H1 (cell line): ENCODE measurements at regions not wholly inside any gene's neighbourhood (a gene's known extent, or its start where the extent isn't known, plus 50 kb on each side); places are given as distances from the start of the nearest gene placed in this dataset.

Source experiments
- CTCF ChIA-PET: fragments of 300-600 bp; sonication (Branson Sonifier 250); formaldehyde crosslinking; loops from one replicate; lab custom pipeline; 2021; ENCODE audit not compliant: partially characterized antibody; lab: Charles Lee
- POLR2A ChIA-PET: fragments of 300-600 bp; sonication (Branson Sonifier 250); formaldehyde crosslinking; loops from one replicate; lab custom pipeline; 2021; ENCODE audit warnings: inconsistent platforms; ENCODE audit not compliant: partially characterized antibody; lab: Charles Lee
- DNase-seq, 2 experiments: peaks; one replicate each; pipeline versions ENCODE4 v3.0.0 to v3.0.0-alpha.2; 2010 to 2022; ENCODE audit warnings: low spot score in 2 of 2, low read depth in 1 of 2, mixed read lengths in 1 of 2
- FAIRE-seq: peaks from 2 replicates; lab custom pipeline; 2011; peaks lifted over from hg19 to GRCh38; lab: Jason Lieb, UNC
- H2AFZ ChIP-seq: 2 replicates; pipeline ENCODE4 v1.8.1; 2012; ENCODE audit warnings: low read length, inconsistent platforms
- H2AK5ac ChIP-seq: 2 replicates; pipeline ENCODE4 v1.6.1; 2013; ENCODE audit warnings: low read depth, low read length
- H2BK120ac ChIP-seq: replicated peaks from 2 replicates; pipeline ENCODE3; 2013; ENCODE audit warnings: low read depth, low read length, inconsistent platforms
- H2BK12ac ChIP-seq: 2 replicates; pipeline ENCODE4 v1.6.1; 2013; ENCODE audit warnings: low read depth, low read length
- H2BK15ac ChIP-seq: 2 replicates; pipeline ENCODE4 v1.6.1; 2013; ENCODE audit warnings: low read length
- H2BK20ac ChIP-seq: 2 replicates; pipeline ENCODE4 v1.6.1; 2013; ENCODE audit warnings: low read length
- H2BK5ac ChIP-seq: 2 replicates; pipeline ENCODE4 v1.6.1; 2013; ENCODE audit warnings: low read depth, low read length
- H3K14ac ChIP-seq: 2 replicates; pipeline ENCODE4 v1.6.1; 2013; ENCODE audit warnings: inconsistent platforms; ENCODE audit not compliant: insufficient read length
- H3K18ac ChIP-seq: 2 replicates; pipeline ENCODE4 v1.6.1; 2013; ENCODE audit warnings: low read length; ENCODE audit errors: extremely low read depth
- H3K23ac ChIP-seq: 2 replicates; pipeline ENCODE4 v1.6.1; 2013; ENCODE audit warnings: inconsistent platforms; ENCODE audit not compliant: insufficient read length
- H3K23me2 ChIP-seq: 2 replicates; pipeline ENCODE4 v1.6.1; 2013; ENCODE audit warnings: low read depth, low read length
- H3K27ac ChIP-seq: 2 replicates; pipeline ENCODE4 v1.6.1; 2011; ENCODE audit warnings: low read depth, low read length, inconsistent platforms
- H3K27me3 ChIP-seq, 4 experiments: replicated peaks in 1 of 4; 1 replicate in 1 of 4; 2 replicates in 3 of 4; pipeline versions ENCODE4 v1.6.1 to v1.8.1; 2011 to 2013; ENCODE audit warnings: low read length in 3 of 4, mild to moderate bottlenecking in 3 of 4, inconsistent platforms in 2 of 4, mixed read lengths in 2 of 4, moderate library complexity in 1 of 4; ENCODE audit not compliant: control insufficient read depth in 3 of 4, insufficient read depth in 3 of 4; ENCODE audit errors: extremely low read depth in 1 of 4
- H3K36me3 ChIP-seq, 4 experiments: 2 replicates each; pipeline versions ENCODE4 v1.6.1 to v1.8.1; 2011 to 2013; ENCODE audit warnings: mild to moderate bottlenecking in 4 of 4, low read length in 3 of 4, moderate library complexity in 2 of 4, control low read depth in 1 of 4, inconsistent platforms in 1 of 4; ENCODE audit not compliant: insufficient read depth in 4 of 4, control insufficient read depth in 2 of 4
- H3K4ac ChIP-seq: replicated peaks from 2 replicates; pipeline ENCODE3; 2013; ENCODE audit warnings: low read length, low read depth, mixed read lengths, inconsistent platforms; ENCODE audit not compliant: insufficient read length
- H3K4me1 ChIP-seq, 4 experiments: replicated peaks in 1 of 4; 1 replicate in 1 of 4; 2 replicates in 3 of 4; pipeline versions ENCODE4 v1.6.1 to v1.8.1; 2011 to 2013; ENCODE audit warnings: low read length in 3 of 4, inconsistent platforms in 2 of 4, mixed read lengths in 1 of 4; ENCODE audit not compliant: insufficient read depth in 4 of 4, control insufficient read depth in 3 of 4
- H3K4me2 ChIP-seq, 2 experiments: 2 replicates each; pipeline versions ENCODE4 v1.6.1 to v1.8.1; 2011 to 2013; ENCODE audit warnings: low read depth in 2 of 2, low read length in 2 of 2, control low read depth in 1 of 2, inconsistent platforms in 1 of 2, mild to moderate bottlenecking in 1 of 2; ENCODE audit not compliant: insufficient read depth in 1 of 2
- H3K4me3 ChIP-seq, 4 experiments: fragments of 200-600, 300-600 bp in 1 of 4; sonication (generic), shearing (Covaris generic), sonication (Bioruptor Twin) in 1 of 4; 2 replicates each; pipeline versions ENCODE4 v1.5.1 to v1.8.1; 2011 to 2016; ENCODE audit warnings: low read length in 4 of 4, low read depth in 3 of 4, control low read depth in 2 of 4, inconsistent platforms in 2 of 4, mild to moderate bottlenecking in 2 of 4, mixed read lengths in 1 of 4, moderate library complexity in 1 of 4; ENCODE audit not compliant: insufficient read depth in 2 of 4; ENCODE audit errors: extremely low read depth in 1 of 4
- H3K56ac ChIP-seq: replicated peaks from 2 replicates; pipeline ENCODE3; 2013; ENCODE audit warnings: low read depth, mild to moderate bottlenecking, mixed read lengths, low read length, inconsistent platforms; ENCODE audit not compliant: insufficient read length
- H3K79me1 ChIP-seq: 2 replicates; pipeline ENCODE4 v1.6.1; 2013; ENCODE audit warnings: low read depth, low read length, control low read depth
- H3K79me2 ChIP-seq, 2 experiments: 2 replicates each; pipeline versions ENCODE4 v1.6.1 to v1.8.1; 2012 to 2013; ENCODE audit warnings: low read length in 2 of 2, mild to moderate bottlenecking in 2 of 2, inconsistent platforms in 1 of 2; ENCODE audit not compliant: insufficient read depth in 2 of 2, control insufficient read depth in 1 of 2
- H3K9ac ChIP-seq, 4 experiments: replicated peaks in 1 of 4; 1 replicate in 1 of 4; 2 replicates in 3 of 4; pipeline versions ENCODE4 v1.6.1 to v1.8.1; 2011 to 2013; ENCODE audit warnings: low read depth in 3 of 4, low read length in 3 of 4, control low read depth in 2 of 4, mild to moderate bottlenecking in 2 of 4, moderate library complexity in 2 of 4, inconsistent platforms in 1 of 4; ENCODE audit errors: extremely low read depth in 1 of 4
- H3K9me3 ChIP-seq, 2 experiments: 2 replicates each; pipeline versions ENCODE4 v1.6.1 to v1.8.1; 2012 to 2013; ENCODE audit warnings: mild to moderate bottlenecking in 2 of 2, moderate library complexity in 2 of 2, control low read depth in 1 of 2, inconsistent platforms in 1 of 2, low read depth in 1 of 2, low read length in 1 of 2, mixed read lengths in 1 of 2; ENCODE audit not compliant: insufficient read depth in 2 of 2
- H4K20me1 ChIP-seq, 2 experiments: replicated peaks in 1 of 2; 2 replicates each; pipeline versions ENCODE3 to v1.8.1; 2011 to 2013; ENCODE audit warnings: inconsistent platforms in 2 of 2, low read length in 2 of 2, mild to moderate bottlenecking in 1 of 2; ENCODE audit not compliant: insufficient read depth in 2 of 2, control insufficient read depth in 1 of 2
- H4K5ac ChIP-seq: 2 replicates; pipeline ENCODE4 v1.6.1; 2013; ENCODE audit warnings: low read length, low read depth, mixed read lengths, inconsistent platforms; ENCODE audit not compliant: insufficient read length
- H4K8ac ChIP-seq: 2 replicates; pipeline ENCODE4 v1.8.0; 2013; ENCODE audit warnings: mild to moderate bottlenecking, moderate library complexity, low read length, inconsistent platforms; ENCODE audit not compliant: insufficient read depth; ENCODE audit errors: extremely low read depth
- H4K91ac ChIP-seq: replicated peaks from 2 replicates; pipeline ENCODE3; 2013; ENCODE audit warnings: low read length, mixed read lengths, inconsistent platforms; ENCODE audit not compliant: insufficient read length
- ATF3 ChIP-seq: IDR thresholded peaks from 2 replicates; pipeline ENCODE4 v1.6.1; 2011; ENCODE audit warnings: low read depth, mild to moderate bottlenecking, low read length; ENCODE audit not compliant: insufficient read depth
- BCL11A ChIP-seq, 2 experiments: IDR thresholded peaks; one replicate each; pipeline ENCODE4 v1.6.1; 2011; ENCODE audit warnings: low read depth in 2 of 2, low read length in 2 of 2, mild to moderate bottlenecking in 2 of 2
- CBX5 ChIP-seq: fragments of 300-800, 300-1000 bp; sonication (generic); IDR thresholded peaks from 2 replicates; pipeline ENCODE4 v1.7.1; 2016; ENCODE audit warnings: antibody characterized with exemption, low read length, low read depth
- CREB1 ChIP-seq: IDR thresholded peaks from 2 replicates; pipeline ENCODE4 v1.6.1; 2012; ENCODE audit warnings: inconsistent platforms
- CTCF ChIP-seq, 3 experiments: IDR thresholded peaks; 1 replicate in 2 of 3; 2 replicates in 1 of 3; pipeline versions ENCODE4 v1.5.1 to v1.6.1; 2011; ENCODE audit warnings: low read length in 3 of 3, mild to moderate bottlenecking in 3 of 3, inconsistent platforms in 2 of 3, low read depth in 1 of 3, moderate library complexity in 1 of 3; ENCODE audit not compliant: insufficient read depth in 1 of 3; ENCODE audit errors: control extremely low read depth in 1 of 3
- E2F6 ChIP-seq: IDR thresholded peaks from 2 replicates; pipeline ENCODE4 v1.6.1; 2012; ENCODE audit warnings: inconsistent platforms
- EP300 ChIP-seq, 2 experiments: IDR thresholded peaks; 1 replicate in 1 of 2; 2 replicates in 1 of 2; pipeline ENCODE4 v1.6.1; 2011 to 2012; ENCODE audit warnings: low read depth in 2 of 2, low read length in 2 of 2, mild to moderate bottlenecking in 2 of 2, borderline replicate concordance in 1 of 2, inconsistent platforms in 1 of 2, moderate library complexity in 1 of 2
- JUND ChIP-seq: IDR thresholded peaks from 2 replicates; pipeline ENCODE4 v1.6.1; 2011; ENCODE audit warnings: mild to moderate bottlenecking, improper control_type of control experiment, low read length
- POLR2AphosphoS5 ChIP-seq: IDR thresholded peaks from 2 replicates; pipeline ENCODE4 v1.6.1; 2011; ENCODE audit warnings: low read depth, low read length
- RFX5 ChIP-seq: IDR thresholded peaks from 2 replicates; pipeline ENCODE4 v1.6.1; 2011; ENCODE audit warnings: low read depth, low read length, improper control_type of control experiment, borderline replicate concordance
- RXRA ChIP-seq: IDR thresholded peaks from 2 replicates; pipeline ENCODE4 v1.6.1; 2011; ENCODE audit warnings: low read depth, mild to moderate bottlenecking, low read length, moderate library complexity; ENCODE audit not compliant: insufficient read depth
- TCF12 ChIP-seq: IDR thresholded peaks from 2 replicates; pipeline ENCODE4 v1.6.1; 2011; ENCODE audit warnings: low read depth, mild to moderate bottlenecking, low read length

- CTCF ChIA-PET: interaction anchor here (0.6 to 1.4 kb wide), 3 partner anchors 10 to 77 kb away, joined by 3 to 5 read pairs (median 3); no protein-coding TSS in a partner anchor
- FAIRE-seq: no peak
- no peaks in the 10 kb centered on the region for H3K79me1 ChIP-seq
- TF ChIP-seq E2F6: no peak
- no peak for TF ChIP-seq CBX5
- TF ChIP-seq RXRA: no peak
- no peak for TF ChIP-seq ATF3
- TF ChIP-seq EP300 (IDR thresholded peaks at IDR 0.05; ENCODE audit: borderline replicate concordance in 1 of 2, low read depth in 2 of 2, low read length in 2 of 2): no peak
- no peak for TF ChIP-seq RFX5
- TF ChIP-seq BCL11A (IDR thresholded peaks at IDR 0.05; ENCODE audit: low read depth in 2 of 2, low read length in 2 of 2): no peak
- no peak for TF ChIP-seq CREB1
- TF ChIP-seq CTCF (IDR thresholded peaks at IDR 0.05; ENCODE audit: control extremely low read depth in 1 of 3, insufficient read depth in 1 of 3, low read depth in 1 of 3, low read length in 3 of 3): no peak
- no peak for TF ChIP-seq TCF12
- no peak for TF ChIP-seq POLR2AphosphoS5
- TF ChIP-seq JUND: no peak
These were observed 108.2 kb upstream of the SETMAR start for GRCh38 chr3:4195006-4195405.

More at GRCh38 chr3:4195006-4195405, 108.2 kb upstream of the SETMAR start:
- H3K4me2 ChIP-seq: no peak overlapping the region
- no peaks in the 10 kb centered on the region for H3K4me1 ChIP-seq
- H3K4ac ChIP-seq: no peak overlapping the region
- H3K56ac ChIP-seq: no peak overlapping the region
- H4K20me1 ChIP-seq: no peaks in the 10 kb centered on the region
- H3K9ac ChIP-seq: no peak overlapping the region
- H2AFZ ChIP-seq: no peak overlapping the region
- H3K23me2 ChIP-seq: no peaks in the 10 kb centered on the region
- H3K79me2 ChIP-seq: no peaks in the 10 kb centered on the region
- H3K9me3 ChIP-seq: peaks cover 13 to 14% of the 10 kb centered on the region in 2 experiments
- no peak overlapping the region for H4K91ac ChIP-seq
- H3K27ac ChIP-seq: no peak overlapping the region
- H3K23ac ChIP-seq: no peak overlapping the region
- H3K36me3 ChIP-seq: no peaks in the 10 kb centered on the region; a peak in 1 of 8 replicates
- H3K27me3 ChIP-seq: no peaks in the 10 kb centered on the region
- H2BK15ac ChIP-seq: no peak overlapping the region
- no peak overlapping the region for H2BK5ac ChIP-seq
- no peak overlapping the region for H4K5ac ChIP-seq
- H2BK120ac ChIP-seq: no peak overlapping the region
- H2BK12ac ChIP-seq: no peak overlapping the region
- no peak overlapping the region for H3K18ac ChIP-seq
- POLR2A ChIA-PET: no interaction called here
- H2AK5ac ChIP-seq: no peak overlapping the region
- H4K8ac ChIP-seq: no peak overlapping the region
- no peak overlapping the region for H3K14ac ChIP-seq
- no peak overlapping the region for H2BK20ac ChIP-seq
- DNase-seq: no peak
- no peak overlapping the region for H3K4me3 ChIP-seq
